ENCODE measurements at regions not wholly inside any gene's neighbourhood (a gene's known extent, or its start where the extent isn't known, plus 50 kb on each side); places are given as distances from the start of the nearest gene placed in this dataset.

GRCh38 chr12:18139989-18140596 lies 50.1 kb upstream of the RERGL start:
- TF ChIP-seq, protein P1, sequence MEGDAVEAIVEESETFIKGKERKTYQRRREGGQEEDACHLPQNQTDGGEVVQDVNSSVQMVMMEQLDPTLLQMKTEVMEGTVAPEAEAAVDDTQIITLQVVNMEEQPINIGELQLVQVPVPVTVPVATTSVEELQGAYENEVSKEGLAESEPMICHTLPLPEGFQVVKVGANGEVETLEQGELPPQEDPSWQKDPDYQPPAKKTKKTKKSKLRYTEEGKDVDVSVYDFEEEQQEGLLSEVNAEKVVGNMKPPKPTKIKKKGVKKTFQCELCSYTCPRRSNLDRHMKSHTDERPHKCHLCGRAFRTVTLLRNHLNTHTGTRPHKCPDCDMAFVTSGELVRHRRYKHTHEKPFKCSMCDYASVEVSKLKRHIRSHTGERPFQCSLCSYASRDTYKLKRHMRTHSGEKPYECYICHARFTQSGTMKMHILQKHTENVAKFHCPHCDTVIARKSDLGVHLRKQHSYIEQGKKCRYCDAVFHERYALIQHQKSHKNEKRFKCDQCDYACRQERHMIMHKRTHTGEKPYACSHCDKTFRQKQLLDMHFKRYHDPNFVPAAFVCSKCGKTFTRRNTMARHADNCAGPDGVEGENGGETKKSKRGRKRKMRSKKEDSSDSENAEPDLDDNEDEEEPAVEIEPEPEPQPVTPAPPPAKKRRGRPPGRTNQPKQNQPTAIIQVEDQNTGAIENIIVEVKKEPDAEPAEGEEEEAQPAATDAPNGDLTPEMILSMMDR (IDR thresholded peaks at IDR 0.05) = peak; percentile 50 to 66 (median 62)
- no peak for TF ChIP-seq EP300 (IDR thresholded peaks at IDR 0.05)

Data from esophagus muscularis mucosa (tissue), 3 donors.